Fibroblast of skin of left biceps (primary cell): ENCODE measurements at regions not wholly inside any gene's neighbourhood (a gene's known extent, or its start where the extent isn't known, plus 50 kb on each side); places are given as distances from the start of the nearest gene placed in this dataset.

Experiments
- DNase-seq, 2 experiments: peaks; one replicate each; pipeline ENCODE4 v3.0.0-alpha.2; 2013; ENCODE audit warnings: low read depth in 2 of 2

DNA sequence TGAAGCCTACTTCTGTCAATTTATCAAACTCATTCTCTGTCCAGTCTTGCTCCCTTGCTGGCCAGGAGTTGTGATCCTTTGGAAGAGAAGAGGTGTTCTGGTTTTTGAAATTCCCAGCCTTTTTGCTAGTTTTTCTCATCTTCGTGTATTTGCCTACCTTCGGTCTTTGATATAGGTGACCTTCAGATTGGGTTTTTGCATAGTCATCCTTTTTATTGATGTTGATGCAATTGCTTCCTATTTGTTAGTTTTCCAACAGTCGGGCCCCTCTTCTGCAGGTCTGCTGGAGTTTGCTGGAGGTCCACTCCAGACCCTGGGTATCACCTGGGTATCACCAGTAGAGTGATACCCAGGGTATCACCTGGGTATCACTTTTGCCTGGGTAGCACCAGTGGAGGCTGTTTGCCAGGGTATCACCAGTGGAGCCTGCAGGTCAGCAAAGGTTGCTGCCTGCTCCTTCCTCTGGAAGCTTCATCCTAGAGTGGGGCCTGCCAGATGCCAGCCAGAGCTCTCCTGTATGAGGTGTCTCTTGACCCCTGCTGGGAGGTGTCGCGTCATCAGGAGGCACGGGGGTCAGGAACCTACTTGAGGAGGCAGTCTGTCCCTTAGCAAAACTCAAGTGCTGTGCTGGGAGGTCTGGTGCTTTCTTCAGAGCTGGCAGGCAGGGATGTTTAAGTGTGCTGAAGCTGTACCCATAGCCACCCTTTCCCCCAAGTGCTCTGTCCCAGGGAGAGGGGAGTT lies 684.2 kb downstream of the PCDH18 start:
- no peak for DNase-seq

DNA sequence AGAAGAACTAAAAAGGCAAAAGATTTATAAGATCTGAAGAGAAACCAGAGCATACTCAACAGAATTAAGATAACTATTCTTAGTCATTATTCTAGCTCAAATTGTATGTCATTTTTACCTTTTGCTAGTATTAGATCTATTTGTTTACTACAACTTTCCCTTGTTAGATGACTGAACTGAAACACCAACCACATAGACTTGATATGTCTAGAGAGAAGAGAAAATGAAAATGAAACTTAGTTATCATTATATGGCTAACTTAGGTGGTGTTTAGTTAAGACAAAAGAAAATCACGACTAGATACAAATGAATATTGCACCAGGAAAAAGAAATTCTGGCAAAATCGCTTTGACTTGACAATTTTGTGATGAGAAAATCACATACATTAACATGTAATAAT lies 690.8 kb downstream of the PCDH18 start:
- DNase-seq, result no peak

DNA sequence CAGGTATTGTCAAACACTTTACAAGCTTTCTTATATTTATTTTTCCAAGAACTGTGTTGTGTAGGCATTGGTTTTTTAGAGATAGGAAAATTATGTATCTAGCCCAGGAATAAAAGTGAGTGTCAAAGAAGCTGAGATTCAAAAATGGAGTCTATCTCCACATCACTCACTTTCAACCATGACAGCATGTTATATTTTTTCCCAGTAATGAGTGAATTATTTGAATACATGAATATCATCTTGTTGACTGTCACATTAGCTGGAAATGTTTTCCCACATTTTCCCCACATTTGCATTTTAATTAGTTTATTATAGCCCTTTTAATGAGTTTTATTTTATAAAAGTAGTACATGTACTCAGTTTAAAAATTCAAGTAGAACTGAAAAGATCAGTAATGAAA lies 693.7 kb downstream of the PCDH18 start:
- DNase-seq, result no peak

DNA sequence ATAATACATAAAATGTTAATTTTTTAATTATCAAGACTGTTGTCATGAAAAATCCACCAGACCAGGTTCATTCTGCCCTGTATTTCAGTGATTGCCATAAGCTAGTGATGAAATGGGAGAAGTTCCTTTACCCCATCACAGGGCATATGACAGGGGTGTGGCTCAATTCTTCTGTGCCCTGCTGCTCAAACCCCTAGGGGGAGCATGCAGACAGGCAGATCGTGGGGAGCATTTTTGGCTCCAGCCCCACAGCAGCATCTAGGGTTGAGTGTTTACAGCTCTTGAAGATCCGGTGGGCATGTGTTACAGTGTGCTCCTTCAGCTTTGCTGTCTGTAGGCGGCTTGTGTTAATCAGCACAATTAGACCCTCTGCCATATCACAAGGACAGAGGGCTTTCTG lies 700.7 kb downstream of the PCDH18 start:
- DNase-seq, result no peak

DNA sequence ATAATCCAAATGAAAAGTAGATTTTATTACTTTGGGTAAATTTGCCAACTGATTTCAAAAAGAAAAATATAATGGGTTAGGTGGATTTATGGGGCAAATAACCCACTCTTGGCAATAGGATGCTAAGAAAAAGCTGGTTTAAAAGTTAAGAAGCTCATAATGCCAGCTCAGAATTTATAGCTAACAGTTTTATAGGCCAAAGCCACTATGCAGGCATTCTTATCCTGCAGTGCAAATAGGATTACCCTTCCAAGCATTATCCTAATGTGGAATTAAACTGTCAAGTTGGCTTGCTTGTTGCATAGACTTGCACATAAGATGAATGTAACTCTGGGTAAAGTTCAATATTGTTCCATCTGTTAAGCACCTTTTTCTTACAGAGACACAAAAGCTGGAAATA lies 703.0 kb downstream of the PCDH18 start:
- DNase-seq, result no peak

- DNase-seq, result no peak
Measured at GRCh38 chr4:136823020-136823419, 709.3 kb downstream of the PCDH18 start.

DNA sequence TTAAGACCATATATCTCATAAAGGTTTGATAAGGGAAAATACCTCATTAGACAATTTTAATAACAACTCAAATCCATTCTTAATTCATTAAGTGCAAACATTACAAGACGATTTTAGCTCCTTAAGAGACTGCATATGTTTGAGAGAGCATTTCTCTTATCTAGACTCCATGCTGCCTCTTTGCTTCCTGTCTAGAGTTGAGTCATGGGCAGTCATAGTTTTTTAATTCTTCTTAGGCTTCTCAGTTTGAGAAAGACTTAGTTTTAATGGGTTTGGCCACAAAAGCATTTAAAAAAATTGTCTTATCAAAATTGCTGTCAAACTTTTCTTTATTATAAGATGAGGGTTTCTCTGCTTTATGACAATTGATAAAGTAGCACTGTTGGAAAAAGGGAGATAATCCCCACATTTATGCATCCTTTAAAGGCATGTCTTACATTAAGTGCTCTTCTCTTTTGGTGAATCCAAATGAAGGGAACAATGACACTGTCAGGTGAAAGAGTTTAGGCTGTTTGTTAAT lies 713.4 kb downstream of the PCDH18 start:
- DNase-seq, result no peak

- no peak for DNase-seq
Measured at GRCh38 chr4:136812100-136812880, 720.0 kb downstream of the PCDH18 start.

DNA sequence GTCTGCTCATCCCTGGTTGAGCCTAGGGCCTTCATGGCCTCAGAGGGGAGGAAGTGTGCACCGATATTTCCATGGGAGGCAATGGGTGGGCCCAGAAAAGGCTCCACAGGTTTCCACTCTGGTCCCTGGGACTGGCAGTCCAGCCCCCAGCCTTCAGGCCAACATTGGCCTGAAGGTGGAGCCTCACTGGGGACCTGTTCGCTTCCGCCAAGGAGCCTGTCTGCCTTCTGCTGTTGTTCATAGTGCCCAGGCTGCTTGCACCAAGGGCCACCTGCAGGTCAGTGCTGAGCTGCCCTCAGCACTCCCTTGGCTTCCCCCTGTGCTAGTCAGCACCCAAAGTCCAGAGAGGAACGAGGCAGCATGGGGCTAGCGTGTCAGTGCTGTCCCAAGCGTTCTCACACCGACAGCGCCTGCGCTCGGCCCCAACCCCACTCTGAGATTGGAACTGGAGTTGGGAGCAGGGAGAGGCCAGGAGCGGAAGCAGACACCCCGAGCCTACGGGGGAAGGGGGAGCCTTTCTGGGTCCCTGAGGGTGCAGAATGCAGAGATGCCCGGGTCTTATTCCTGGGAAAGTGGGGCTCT lies 720.7 kb downstream of the PCDH18 start:
- no peak for DNase-seq

- no peak for DNase-seq
Measured at GRCh38 chr4:136810626-136811025, 721.7 kb downstream of the PCDH18 start.

DNA sequence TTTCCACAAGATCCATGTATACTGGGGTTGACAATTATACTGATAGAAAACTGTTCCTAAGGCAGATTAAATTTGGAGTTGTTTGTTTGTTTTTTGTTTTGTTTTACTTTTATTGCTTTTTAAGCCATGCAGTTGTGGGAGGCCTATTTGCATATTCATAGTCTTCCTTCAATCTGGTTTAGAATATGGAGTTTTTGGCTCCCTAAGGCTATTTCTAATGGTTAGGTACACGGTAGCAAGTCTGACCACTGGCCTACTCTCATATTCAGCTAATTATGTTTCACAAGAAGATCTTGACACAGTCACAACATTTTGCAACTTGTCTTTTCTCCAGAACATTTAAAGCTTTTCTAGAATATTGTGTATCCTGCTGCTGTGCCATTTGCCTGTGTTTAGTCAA lies 725.5 kb downstream of the PCDH18 start:
- no peak for DNase-seq

DNA sequence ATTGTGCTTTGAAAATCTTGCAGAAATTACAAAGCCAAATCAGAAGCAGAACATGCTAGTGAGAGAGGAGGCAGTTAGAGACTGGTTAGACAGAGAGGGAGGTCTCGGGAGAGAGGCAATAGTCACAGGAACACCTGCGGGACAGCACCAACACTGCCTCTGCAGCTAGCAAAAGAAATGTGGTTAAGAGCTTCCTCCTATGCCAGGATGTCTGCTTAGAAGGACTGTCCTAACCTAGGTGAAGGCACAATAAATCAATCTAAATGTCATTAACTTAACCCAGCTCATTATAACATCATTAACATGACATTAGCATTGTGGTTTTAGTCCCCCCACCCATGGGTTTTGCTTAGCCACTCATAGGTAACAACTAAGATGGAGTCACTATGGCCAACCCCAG lies 726.7 kb downstream of the PCDH18 start:
- no peak for DNase-seq

- no peak for DNase-seq
Measured at GRCh38 chr4:136803433-136803832, 728.9 kb downstream of the PCDH18 start.

DNA sequence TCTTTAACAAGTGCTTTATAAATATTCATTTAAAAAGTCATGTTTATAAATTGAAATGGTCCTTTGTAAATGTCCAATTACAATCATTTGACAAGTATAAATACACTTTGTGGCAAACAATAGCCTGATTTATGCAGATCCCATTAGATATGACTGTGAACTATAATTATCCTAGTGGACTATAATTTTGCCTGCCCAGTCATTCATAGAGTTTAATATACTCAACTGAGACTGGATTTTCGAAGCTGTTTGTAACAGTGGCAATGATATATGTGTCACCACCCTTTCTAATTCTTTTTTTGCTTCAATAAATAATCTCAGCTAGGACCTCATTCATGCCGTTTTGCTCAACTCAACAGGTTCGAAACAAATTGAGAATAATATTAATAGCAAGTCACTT lies 732.0 kb downstream of the PCDH18 start:
- no peak for DNase-seq

- DNase-seq, result no peak
Measured at GRCh38 chr4:136796953-136797352, 735.3 kb downstream of the PCDH18 start.

DNA sequence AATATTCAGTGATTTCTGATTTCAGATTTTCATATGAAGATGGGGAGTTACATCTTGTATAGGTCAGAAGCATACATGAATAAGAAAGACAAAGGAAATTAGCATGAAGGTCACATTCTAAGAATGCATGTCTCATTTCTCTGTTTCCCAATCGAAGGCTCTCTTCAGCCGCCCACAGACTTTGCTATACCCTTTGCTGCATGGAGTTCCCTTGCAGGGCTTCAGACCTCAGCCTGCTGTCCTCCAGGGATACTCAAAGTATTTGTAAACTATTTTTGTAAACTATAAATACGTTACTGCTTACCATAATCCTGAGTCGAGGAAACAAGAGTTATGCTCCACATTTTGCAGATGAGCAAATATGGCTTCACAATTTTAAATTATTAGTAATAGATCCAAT lies 738.4 kb downstream of the PCDH18 start:
- DNase-seq, result no peak

GRCh38 chr4:136784326-136784725 lies 748.0 kb downstream of the PCDH18 start:
- DNase-seq, result no peak

DNA sequence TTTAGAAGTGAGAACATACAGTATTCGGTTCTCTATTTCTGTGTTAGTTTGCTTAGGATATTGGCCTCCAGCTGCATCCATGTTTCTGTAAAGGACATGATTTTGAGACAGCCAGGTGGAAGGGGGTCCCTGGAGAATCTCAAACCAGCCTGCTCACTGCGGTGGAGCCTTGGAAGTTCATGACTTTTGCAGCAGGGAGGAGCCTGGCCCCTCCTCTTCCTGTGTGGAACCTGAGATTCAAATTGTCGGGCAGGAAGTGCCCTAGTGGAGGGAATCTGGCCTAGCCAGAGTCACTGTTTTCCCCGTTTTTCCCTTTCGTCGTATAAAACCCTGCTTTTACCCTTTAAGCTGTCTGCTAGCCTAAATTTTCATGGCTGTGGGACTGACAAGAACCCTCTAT lies 762.6 kb downstream of the PCDH18 start:
- no peak for DNase-seq

DNA sequence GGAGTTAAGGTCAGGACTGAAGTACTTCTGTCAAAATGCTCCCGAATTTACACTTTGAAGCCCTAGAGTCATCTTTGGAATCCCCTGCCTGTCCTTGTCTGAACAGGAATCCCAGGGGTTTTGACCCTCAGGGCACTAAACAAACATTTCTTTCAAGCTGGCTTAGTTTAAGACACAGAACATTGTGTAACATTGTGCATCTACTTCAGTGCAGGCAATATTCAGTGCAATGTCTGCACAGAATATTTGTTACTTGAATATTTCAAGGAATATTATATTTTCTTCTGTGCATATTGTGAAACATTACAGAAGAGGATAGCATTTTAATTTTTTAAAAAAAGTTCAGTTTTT lies 763.4 kb downstream of the PCDH18 start:
- DNase-seq, result no peak

- DNase-seq, result no peak
Measured at GRCh38 chr4:136768213-136768924, 763.9 kb downstream of the PCDH18 start.

GRCh38 chr4:136763919-136764318 lies 768.4 kb downstream of the PCDH18 start:
- DNase-seq, result no peak

DNA sequence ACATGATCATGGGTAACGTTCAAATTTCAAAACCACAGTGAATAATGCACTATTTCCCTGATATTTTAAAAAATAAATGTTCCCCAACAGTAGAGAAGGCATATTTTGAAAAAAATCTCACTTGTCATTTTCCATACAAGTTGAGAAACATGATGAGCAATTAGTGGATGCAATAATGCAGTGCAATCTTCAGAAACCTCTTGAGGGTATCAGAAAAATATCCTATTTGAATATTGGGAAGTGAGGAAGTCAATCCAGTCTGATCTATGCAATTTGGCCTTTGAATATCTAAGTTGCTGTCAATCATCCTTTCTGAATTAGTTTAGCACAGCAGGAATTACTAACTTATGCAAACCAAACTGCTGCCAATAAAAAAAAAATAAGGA lies 776.8 kb downstream of the PCDH18 start:
- no peak for DNase-seq
